ENCODE measurements at regions not wholly inside any gene's neighbourhood (a gene's known extent, or its start where the extent isn't known, plus 50 kb on each side); places are given as distances from the start of the nearest gene placed in this dataset.

DNA sequence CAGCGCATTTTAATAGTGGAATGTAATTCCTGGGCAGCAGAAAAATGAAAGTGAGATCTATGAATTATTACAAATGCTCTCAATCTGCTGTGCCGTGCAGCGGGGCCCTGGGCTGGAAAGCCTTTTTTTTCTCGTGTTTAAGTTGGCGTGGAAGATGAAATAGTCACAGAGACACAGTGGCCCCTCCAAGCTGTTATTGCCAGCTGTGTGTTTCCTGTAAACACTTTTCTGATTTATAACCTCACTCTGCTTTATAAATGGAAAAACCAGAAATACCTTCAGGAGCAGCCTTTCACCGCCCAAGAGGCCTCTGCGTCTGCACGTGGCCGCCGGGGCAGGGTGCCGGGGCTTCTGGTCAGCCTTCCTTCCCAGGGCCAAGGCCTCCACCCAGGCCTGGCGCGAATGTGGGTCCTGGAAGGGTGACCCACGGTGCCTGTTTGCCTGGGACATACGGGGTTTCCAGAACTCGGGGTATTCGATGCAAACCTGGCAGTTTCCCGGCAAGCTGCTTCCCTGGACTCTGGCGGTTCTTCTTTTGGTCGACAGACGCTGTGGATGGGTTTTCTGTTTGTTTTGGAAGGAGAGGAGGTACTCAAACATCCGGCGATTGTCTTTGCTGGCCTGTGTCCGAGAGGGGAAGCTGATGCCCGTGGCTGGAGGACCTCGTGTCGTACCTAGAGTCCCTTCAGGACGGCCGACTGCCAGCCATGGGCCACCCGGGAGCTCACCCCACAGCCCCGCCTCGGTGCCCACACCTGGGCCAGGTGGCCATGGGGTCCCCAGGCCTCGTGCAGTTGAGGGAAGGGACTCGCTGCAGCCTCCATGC is 256.7 kb downstream of the PARP8 start:
- TF ChIP-seq, protein P1, sequence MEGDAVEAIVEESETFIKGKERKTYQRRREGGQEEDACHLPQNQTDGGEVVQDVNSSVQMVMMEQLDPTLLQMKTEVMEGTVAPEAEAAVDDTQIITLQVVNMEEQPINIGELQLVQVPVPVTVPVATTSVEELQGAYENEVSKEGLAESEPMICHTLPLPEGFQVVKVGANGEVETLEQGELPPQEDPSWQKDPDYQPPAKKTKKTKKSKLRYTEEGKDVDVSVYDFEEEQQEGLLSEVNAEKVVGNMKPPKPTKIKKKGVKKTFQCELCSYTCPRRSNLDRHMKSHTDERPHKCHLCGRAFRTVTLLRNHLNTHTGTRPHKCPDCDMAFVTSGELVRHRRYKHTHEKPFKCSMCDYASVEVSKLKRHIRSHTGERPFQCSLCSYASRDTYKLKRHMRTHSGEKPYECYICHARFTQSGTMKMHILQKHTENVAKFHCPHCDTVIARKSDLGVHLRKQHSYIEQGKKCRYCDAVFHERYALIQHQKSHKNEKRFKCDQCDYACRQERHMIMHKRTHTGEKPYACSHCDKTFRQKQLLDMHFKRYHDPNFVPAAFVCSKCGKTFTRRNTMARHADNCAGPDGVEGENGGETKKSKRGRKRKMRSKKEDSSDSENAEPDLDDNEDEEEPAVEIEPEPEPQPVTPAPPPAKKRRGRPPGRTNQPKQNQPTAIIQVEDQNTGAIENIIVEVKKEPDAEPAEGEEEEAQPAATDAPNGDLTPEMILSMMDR (IDR thresholded peaks at IDR 0.05; ENCODE audit: insufficient read depth, low read length) = no peak

DNA sequence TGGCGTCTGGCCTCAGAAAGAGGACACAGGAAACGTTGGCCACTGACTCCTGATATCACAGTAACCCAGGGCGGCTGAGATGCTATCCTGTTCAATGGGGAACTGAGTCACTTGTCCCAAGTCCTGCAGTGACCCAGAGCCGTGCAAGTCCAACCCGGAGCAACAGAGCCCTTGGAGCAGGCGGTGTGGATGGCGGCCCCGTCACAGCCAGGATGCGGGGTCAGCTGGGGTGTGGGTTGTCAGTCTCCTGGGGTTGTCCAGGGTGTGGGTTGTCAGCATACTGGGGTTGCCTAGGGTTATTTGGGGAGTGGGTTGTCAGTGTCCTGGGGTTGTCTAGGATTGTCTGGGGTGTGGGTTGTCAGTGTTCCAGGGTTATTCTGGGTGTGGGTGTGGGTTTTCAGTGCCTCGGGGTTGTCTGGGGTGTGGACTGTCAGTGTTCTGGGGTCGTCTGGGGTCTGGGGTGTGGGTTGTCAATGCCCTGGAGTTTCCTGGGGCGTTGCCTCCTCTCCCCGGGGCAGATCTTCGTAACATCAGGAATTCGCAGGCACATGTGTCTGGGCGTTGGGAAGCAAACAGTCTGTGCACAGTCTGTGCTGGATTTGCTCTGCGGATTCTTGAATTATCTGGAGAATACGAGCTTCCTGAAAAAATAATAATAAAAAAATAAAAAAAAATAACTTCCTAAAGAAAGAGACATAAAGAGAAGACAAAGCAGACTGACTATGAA is 257.5 kb downstream of the PARP8 start:
- TF ChIP-seq, protein P1 (IDR thresholded peaks at IDR 0.05; ENCODE audit: insufficient read depth, low read length) = no peak
- H3K4me3 ChIP-seq (ENCODE audit: low read depth, low read length) = no peak overlapping the region
- DNase-seq (ENCODE audit: low read depth) = no peak

More for the DNA sequence above, 256.7 kb downstream of the PARP8 start:
- no peak overlapping the region for H3K4me3 ChIP-seq (ENCODE audit: low read depth, low read length)
- DNase-seq (ENCODE audit: low read depth) = no peak

DNA sequence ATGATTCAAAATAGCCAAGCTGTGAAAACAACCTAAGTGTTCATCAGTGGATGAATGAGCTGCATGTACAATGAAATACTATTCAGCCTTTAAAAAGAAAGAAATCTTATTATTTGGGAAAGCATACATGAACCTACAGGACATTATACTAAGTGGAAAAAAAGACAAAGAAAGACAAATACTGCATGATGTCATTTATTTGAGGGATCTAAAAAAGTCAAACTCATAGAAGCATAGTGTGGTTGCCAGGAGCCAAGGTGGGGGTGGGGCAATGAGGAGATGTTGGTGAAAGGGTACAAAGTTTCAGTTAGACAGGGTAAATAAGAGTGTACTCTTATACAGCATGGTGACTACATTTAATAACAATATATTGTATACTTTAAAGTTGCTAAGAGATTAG is 261.5 kb downstream of the PARP8 start:
- TF ChIP-seq, protein P1 (IDR thresholded peaks at IDR 0.05; ENCODE audit: insufficient read depth, low read length) = no peak
- H3K4me3 ChIP-seq (ENCODE audit: low read depth, low read length) = no peak overlapping the region
- no peak for DNase-seq (ENCODE audit: low read depth)

DNA sequence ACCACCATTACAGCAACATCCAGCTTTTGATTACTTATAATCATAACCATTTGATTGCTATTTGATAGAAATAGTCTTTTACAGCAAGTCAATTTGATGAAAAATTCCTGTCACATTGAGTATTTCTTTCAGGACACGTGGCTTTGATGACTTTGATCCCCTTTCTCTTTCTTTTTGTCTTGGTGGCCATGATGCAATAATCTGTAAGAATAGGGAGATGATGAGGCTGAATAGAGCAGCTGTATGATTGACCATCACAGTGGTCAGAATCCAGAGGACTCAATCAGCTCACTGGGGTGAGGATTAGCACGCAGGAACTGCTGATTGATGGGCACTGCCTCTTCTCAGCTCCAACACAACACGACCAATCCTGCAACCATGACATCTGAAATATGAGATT is 262.7 kb downstream of the PARP8 start:
- no peak overlapping the region for H3K4me3 ChIP-seq (ENCODE audit: low read depth, low read length)
- no peak for DNase-seq (ENCODE audit: low read depth)
- TF ChIP-seq, protein P1 (IDR thresholded peaks at IDR 0.05; ENCODE audit: insufficient read depth, low read length) = no peak

DNA sequence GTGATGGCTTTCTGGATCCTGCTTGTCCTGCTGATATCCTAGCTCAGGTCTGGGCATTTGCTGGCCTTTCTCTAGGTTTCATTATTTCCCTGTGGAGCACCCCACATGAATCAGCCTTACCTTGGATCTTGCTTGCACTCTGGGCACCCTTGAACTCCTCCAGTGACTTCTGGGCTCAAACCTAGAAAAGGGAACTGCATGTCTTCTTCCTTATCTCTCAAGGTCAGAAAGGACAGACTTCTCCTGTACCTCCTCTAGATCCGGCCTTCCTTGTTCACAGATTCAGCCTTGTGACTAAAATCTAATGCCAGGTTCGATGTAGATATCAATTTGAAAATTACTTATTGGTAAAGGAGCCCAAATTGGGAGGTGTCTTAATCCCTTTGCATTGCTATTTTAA is 267.9 kb downstream of the PARP8 start:
- H3K4me3 ChIP-seq (ENCODE audit: low read depth, low read length) = no peak overlapping the region
- TF ChIP-seq, protein P1 (IDR thresholded peaks at IDR 0.05; ENCODE audit: insufficient read depth, low read length) = no peak
- no peak for DNase-seq (ENCODE audit: low read depth)

DNA sequence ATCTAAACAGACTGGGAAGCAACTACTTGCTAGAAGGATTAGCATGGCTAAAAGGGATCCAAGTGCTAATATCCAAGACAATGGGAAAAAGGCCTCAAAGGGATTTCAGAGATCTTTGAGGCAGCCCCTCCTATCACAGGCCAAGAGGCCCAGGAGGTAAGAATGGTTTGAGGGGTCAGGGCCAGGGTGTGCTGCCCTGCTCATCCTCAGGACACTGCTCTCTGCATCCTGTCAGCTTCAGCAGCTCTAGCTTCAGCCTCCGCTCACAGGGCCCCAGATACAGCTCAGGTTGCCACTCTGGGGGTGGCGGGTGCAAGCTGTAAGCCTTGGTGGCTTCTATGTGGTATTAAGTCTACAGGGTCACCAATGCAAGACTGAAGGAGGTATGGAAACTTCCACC is 278.7 kb downstream of the PARP8 start:
- DNase-seq (ENCODE audit: low read depth) = no peak
- TF ChIP-seq, protein P1 (IDR thresholded peaks at IDR 0.05; ENCODE audit: insufficient read depth, low read length) = no peak
- no peak overlapping the region for H3K4me3 ChIP-seq (ENCODE audit: low read depth, low read length)

Measured in fibroblast of the aortic adventitia (primary cell).